ENCODE measurements at regions not wholly inside any gene's neighbourhood (a gene's known extent, or its start where the extent isn't known, plus 50 kb on each side); places are given as distances from the start of the nearest gene placed in this dataset.

GRCh38 chr2:2528846-2529245 is 197.8 kb upstream of the MYT1L start:
- TF ChIP-seq CTCF (IDR thresholded peaks at IDR 0.05) (no peak), POLR2A (IDR thresholded peaks at IDR 0.05) (no peak)

All from right lobe of liver (tissue), 4 donors.